Chondrocyte (in vitro differentiated cells): ENCODE measurements at regions not wholly inside any gene's neighbourhood (a gene's known extent, or its start where the extent isn't known, plus 50 kb on each side); places are given as distances from the start of the nearest gene placed in this dataset.

Source experiments
- DNase-seq: peaks from one replicate; pipeline ENCODE4 v3.0.0; 2021; ENCODE audit warnings: mixed read lengths, low spot score
- H3K27ac Mint-ChIP-seq: one replicate; pipeline ENCODE4 v1.8.0; 2021; ENCODE audit warnings: mild to moderate bottlenecking, moderate library complexity, mixed read lengths; ENCODE audit not compliant: unreplicated experiment
- H3K27me3 Mint-ChIP-seq: 2 replicates; pipeline ENCODE4 v1.8.0; 2021; ENCODE audit warnings: low read depth, mixed read lengths
- H3K36me3 Mint-ChIP-seq: 2 replicates; pipeline ENCODE4 v1.8.0; 2021; ENCODE audit warnings: low read depth, mixed read lengths
- H3K4me1 Mint-ChIP-seq: 2 replicates; pipeline ENCODE4 v1.8.0; 2021; ENCODE audit warnings: low read depth, mild to moderate bottlenecking, mixed read lengths
- H3K4me3 Mint-ChIP-seq: one replicate; pipeline ENCODE4 v1.8.0; 2021; ENCODE audit warnings: mild to moderate bottlenecking, moderate library complexity, mixed read lengths; ENCODE audit not compliant: unreplicated experiment
- H3K9me3 Mint-ChIP-seq: 2 replicates; pipeline ENCODE4 v1.8.0; 2021; ENCODE audit warnings: low read depth, mixed read lengths
- CTCF ChIP-seq: fragments of 200-600 bp; sonication (generic); IDR thresholded peaks from 2 replicates; pipeline ENCODE4 v1.5.0; 2021; ENCODE audit warnings: antibody characterized with exemption, mild to moderate bottlenecking, moderate library complexity

- TF ChIP-seq CTCF, result no peak
- no peaks in the 10 kb centered on the region for H3K4me1 Mint-ChIP-seq
- H3K27ac Mint-ChIP-seq, result no peak overlapping the region
- no peak overlapping the region for H3K4me3 Mint-ChIP-seq
- H3K9me3 Mint-ChIP-seq, result no peaks in the 10 kb centered on the region
- peaks cover 4% of the 10 kb centered on the region for H3K27me3 Mint-ChIP-seq
- no peak for DNase-seq
- H3K36me3 Mint-ChIP-seq, result no peaks in the 10 kb centered on the region
Observed at GRCh38 chr12:125919856-125920470, 854.7 kb downstream of the AACS start.

- Mint-ChIP-seq H3K27ac (no peak overlapping the region), H3K36me3 (no peaks in the 10 kb centered on the region), H3K4me3 (no peak overlapping the region), H3K4me1 (no peaks in the 10 kb centered on the region), H3K9me3 (no peaks in the 10 kb centered on the region), H3K27me3 (peaks cover 4% of the 10 kb centered on the region)
- TF ChIP-seq CTCF, result no peak
- DNase-seq, result no peak
Observed at GRCh38 chr12:125922330-125922729, 857.1 kb downstream of the AACS start.

- no peak overlapping the region for H3K4me3 Mint-ChIP-seq
- no peak for TF ChIP-seq CTCF
Observed at GRCh38 chr12:125936502-125936901, 871.3 kb downstream of the AACS start.

GRCh38 chr12:125944446-125944845, 879.2 kb downstream of the AACS start:
- Mint-ChIP-seq H3K27me3 (peaks cover 10% of the 10 kb centered on the region), H3K9me3 (no peaks in the 10 kb centered on the region), H3K27ac (no peak overlapping the region), H3K4me1 (no peaks in the 10 kb centered on the region), H3K36me3 (no peaks in the 10 kb centered on the region), H3K4me3 (no peak overlapping the region)
- TF ChIP-seq CTCF, result no peak
- DNase-seq, result no peak

More at GRCh38 chr12:125936502-125936901, 871.3 kb downstream of the AACS start:
- Mint-ChIP-seq H3K36me3 (no peaks in the 10 kb centered on the region), H3K9me3 (peaks cover 11% of the 10 kb centered on the region), H3K4me1 (no peaks in the 10 kb centered on the region), H3K27ac (no peak overlapping the region), H3K27me3 (peaks cover 6% of the 10 kb centered on the region)
- DNase-seq, result no peak

- no peak for DNase-seq
- TF ChIP-seq CTCF, result no peak
- Mint-ChIP-seq H3K27ac (no peak overlapping the region), H3K9me3 (peaks cover 10% of the 10 kb centered on the region), H3K4me1 (no peaks in the 10 kb centered on the region), H3K27me3 (peaks cover 7% of the 10 kb centered on the region), H3K4me3 (no peak overlapping the region), H3K36me3 (no peaks in the 10 kb centered on the region)
Observed at GRCh38 chr12:125949471-125949870, 884.2 kb downstream of the AACS start.
